Body of pancreas (tissue), 4 donors: ENCODE measurements at regions not wholly inside any gene's neighbourhood (a gene's known extent, or its start where the extent isn't known, plus 50 kb on each side); places are given as distances from the start of the nearest gene placed in this dataset.

Experiments used
- CTCF ChIP-seq, 7 experiments: fragments of 450-650 bp in 4 of 7; fragments of 200-600 bp in 3 of 7; sonication (generic) in 3 of 7; IDR thresholded peaks; one replicate each; pipeline ENCODE4 v1.5.1; 2016 to 2019; ENCODE audit warnings: antibody characterized with exemption in 7 of 7
- POLR2A ChIP-seq, 3 donors: fragments of 450-650 bp; IDR thresholded peaks; one replicate each; pipeline ENCODE4 v1.6.1; 2016; ENCODE audit warnings: antibody characterized with exemption in 3 of 3, mild to moderate bottlenecking in 2 of 3

DNA sequence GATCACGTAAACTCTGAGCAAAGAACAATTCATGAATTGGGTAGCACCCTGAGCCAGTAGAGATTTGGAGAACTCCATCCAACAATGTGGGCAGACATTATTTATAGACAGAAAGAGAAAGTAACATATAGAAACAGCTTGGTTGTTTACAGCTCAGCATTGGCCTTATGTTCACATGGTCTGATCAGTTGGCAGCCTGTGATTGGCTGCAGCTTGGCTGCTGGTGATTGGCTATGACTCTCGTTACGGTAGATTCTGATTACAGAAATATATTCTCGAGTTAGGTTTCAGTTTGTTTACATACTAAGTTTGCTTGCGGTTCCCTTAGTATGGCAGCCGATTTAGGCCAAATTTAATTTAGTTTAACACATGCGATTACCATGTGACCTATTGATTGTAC is 663.4 kb downstream of the RAPGEF2 start:
- TF ChIP-seq CTCF (IDR thresholded peaks at IDR 0.05), result no peak
- no peak for TF ChIP-seq POLR2A (IDR thresholded peaks at IDR 0.05)
